GM03348 (cell line): ENCODE measurements at regions not wholly inside any gene's neighbourhood (a gene's known extent, or its start where the extent isn't known, plus 50 kb on each side); places are given as distances from the start of the nearest gene placed in this dataset.
A peak's percentile ranks its signal among the peaks of the same experiment; 100 is the strongest.
"Not testable (repeated sequence)": the region's sequence is repeated elsewhere in the genome, so short reads cannot be mapped to it uniquely, and the experiment has no call there.

Experiments
- DNase-seq: peaks from one replicate; pipeline ENCODE4 v3.0.0; 2012; ENCODE audit warnings: low spot score

DNA sequence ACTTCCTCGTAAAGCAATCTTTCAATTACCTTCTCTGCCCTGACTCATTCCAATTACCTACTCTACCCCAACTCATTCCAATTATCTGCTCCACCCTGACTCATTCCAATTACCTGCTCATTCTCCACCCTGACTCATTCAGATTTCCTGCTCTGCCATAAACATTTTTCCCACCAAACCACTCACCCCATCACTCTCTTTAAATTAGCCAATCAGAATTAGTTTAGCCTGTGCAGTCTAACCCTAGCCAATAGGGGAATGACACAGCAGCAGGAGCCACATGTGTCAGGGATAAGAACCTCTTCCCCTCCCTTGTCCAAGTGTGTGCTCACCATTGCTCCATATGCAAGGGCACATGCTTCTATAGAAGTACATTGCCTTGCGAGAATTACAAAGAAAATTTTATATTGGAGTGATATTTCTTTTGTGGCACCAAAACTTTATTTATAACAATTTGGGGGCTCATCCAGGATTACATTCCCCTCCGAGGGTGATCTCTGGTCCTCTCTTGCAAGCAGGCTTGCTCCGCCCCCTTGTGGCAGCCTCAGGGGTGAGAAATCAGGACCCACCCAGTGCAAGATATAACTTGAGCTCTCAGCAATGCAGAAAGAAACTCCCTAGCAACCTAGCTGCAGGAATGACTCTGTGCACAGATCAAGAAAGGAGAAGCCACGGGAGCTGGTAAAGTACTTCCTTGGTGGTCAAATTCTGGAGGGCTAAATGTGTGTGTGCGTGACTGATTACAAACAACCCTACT is 551.9 kb upstream of the EYS start:
- DNase-seq, result not testable (repeated sequence)

DNA sequence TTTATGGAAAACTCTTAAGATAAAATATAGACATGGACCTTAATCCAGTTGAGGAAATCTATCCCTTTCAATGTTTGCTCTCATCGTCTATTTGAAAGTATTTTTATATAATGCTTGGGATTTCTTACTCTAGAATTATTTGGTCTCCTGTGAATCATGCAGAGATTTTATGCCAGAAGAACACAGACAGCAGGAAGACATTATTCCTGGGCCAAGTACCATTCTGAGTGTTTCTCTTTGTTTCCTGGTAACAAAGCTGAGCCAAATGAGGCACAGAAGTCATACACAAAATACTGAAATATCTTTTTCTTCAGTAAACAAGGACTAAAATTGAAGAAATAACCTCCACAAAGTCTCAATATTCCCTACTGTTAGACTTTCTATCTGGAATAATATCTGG is 538.2 kb upstream of the EYS start:
- peak; percentile 37 for DNase-seq

DNA sequence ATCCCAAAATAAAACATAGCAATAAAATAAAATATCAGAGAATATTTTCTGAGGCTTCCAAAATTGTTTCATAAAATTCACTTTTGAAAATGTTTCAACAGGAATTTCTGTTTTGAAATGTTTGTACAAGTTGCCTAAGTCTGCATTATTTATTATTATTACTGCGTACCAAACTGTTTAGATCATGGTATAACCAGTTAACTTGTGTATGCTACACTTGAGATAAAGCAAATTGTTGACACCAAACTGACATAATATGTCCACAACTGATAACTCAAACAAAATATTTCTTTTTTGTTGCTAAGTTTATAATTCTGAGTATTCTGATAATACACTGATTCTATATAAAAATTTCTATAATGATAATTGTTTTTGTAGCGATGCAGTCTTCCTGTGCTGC is 531.8 kb upstream of the EYS start:
- peak; percentile 31 for DNase-seq

GRCh38 chr6:66232890-66233289 is 525.9 kb upstream of the EYS start:
- DNase-seq, result no peak

DNA sequence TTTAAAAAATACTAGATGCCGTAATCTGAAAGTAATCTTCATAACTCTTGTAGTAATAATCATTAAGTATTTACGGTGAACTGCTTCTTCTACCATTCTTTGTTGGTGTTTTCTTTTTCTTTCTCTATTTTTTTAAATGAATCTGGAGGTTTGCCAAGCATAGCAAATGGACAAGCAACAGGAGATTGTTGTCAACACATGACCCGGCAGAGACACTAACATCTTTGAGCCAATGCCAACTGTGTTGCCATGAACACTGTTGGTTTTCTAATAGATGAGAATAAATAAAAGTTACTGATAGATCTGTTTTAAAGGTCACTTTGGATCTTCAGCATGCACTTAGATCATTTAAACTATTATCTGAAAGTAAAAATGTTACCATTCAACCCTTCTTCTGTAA is 523.6 kb upstream of the EYS start:
- DNase-seq, result no peak

DNA sequence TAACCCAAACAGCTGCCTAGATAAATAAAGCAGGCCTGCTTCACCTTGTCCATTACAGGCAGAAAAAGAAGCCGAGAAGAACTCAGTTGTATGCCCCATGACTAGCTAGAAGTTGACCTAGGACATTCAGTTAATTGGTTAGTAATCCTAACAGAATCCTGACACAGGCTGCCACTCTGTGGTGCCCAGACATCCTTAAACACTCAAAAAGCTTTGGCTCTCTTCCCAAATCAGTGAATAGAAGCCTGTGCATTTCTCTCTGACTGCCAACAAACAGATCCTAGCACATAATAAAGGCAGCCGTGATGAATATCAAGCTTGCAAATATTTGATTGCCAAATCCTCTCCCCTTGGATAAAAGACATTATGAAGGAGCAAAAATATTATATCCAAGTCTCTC is 519.1 kb upstream of the EYS start:
- DNase-seq, result peak; percentile 30

DNA sequence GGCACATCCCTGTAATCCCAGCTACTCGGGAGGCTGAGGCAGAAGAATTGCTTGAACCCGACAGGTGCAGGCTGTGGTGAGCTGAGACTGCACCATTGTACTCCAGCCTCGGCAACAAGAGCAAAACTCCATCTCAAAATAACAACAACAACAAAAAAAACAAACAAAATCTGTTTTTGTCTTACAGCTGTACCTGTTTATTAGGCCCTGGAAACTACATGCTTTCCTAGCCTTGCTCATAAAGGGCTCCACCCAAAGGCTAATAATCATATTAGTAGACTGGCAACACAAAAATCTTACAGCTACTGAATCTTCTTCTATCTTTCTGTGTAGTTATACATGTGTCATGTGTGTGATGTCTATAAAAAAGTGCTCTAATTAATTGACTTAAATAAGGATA is 503.9 kb upstream of the EYS start:
- no peak for DNase-seq

GRCh38 chr6:66200390-66200789 is 493.4 kb upstream of the EYS start:
- no peak for DNase-seq

DNA sequence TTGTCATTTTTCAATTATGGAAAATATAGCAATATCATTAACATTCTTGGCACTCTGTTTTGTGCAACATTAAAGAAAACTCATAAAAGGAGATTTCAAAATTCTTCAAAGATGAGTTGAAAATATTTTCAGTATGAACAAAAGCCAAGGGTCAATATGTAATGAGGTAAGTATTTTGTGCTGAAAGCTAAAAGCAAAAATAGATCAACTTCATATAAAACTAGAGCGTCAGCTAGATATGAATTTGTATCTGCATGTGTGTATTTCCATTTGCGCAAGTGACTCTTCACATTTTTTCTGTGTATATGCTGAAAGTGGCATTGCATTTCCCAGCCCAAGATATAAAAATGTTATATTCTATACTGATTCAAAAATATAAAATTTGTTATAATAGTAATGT is 492.1 kb upstream of the EYS start:
- peak; percentile 5 for DNase-seq

DNA sequence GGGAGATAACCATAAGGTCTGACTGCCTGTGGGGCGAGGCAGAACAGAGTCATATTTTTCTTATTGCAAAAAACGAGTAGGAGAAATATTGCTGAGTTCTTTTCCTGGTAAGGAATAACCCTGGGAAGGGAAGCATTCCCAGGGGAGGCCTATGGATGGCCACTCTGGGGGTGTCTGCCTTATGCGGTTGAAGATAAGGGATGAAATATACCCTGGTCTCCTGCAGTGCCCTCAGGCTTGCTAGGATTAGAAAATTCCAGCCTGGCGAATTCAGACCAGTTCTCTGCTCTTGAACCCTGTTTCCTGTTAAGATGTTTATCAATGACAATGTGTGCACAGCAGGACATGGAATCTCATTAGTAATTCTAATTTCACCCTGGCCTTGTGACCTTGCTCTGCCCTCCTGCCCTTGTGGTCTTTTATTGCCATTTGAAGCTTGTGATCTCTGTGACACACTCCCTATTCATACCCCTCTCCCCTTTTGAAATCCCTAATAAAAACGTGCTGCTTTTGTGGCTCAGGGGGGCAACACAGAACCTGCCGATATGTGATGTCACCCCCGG is 491.1 kb upstream of the EYS start:
- no peak for DNase-seq

- no peak for DNase-seq
Observed at GRCh38 chr6:66190858-66191257, 483.8 kb upstream of the EYS start.

DNA sequence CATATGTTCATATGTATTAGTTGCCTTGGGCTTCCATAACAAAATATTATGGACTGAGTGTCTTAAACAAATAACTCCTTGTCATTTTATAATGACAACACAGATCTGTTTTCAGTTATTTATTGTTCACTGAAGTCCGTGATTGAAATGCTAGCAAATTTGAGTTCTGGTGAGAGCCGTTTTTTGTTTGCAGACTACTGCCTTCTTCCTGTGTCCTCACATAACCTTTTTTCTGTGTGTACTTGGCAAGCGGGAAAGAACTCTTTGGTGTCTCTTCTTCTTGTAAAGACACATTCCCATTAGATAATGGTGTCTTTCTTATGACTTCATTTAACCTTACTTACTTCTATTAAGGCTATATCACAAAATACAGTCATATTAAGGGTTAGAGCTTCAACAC is 482.9 kb upstream of the EYS start:
- no peak for DNase-seq

GRCh38 chr6:66186756-66187155 is 479.7 kb upstream of the EYS start:
- no peak for DNase-seq

DNA sequence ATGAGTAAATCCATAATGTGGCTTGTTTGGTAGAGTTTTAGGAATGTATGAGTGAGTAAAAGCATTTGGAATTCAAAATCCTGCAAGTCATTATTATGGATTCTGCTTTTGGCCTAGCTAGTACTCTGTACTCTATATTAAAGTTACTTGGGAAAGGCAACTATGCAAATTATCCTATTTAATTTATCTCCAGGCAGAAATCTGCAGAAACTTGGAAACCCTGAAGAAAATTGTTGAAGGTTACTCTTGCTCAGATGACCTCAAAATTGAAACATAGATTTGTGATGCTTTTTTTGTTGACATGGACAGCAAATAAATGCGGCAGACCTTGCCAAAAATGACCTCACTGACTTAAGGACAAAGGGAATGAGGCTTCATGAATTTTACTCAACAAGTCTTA is 477.1 kb upstream of the EYS start:
- peak; percentile 21 for DNase-seq

- peak; percentile 7 for DNase-seq
Observed at GRCh38 chr6:66179361-66179760, 472.3 kb upstream of the EYS start.

DNA sequence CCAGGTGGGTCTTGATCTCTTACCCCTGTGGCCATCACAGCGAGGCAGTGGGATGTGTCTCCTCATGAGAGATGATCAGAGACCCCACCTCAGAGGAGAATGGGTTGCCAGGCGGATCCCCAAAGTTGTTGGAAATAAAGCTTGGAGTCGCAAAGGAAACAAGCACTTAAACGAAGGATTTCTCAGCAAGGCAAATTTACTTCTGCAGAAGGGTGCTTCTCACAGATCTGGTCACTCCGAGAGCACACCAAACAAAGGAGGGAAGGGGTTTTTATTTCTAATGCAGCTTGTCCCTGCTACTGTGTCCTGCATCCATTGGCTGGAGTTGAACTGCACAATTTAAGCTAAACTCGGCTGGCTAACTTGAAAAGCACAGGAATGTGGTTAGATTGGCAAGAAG is 466.6 kb upstream of the EYS start:
- DNase-seq, result no peak

DNA sequence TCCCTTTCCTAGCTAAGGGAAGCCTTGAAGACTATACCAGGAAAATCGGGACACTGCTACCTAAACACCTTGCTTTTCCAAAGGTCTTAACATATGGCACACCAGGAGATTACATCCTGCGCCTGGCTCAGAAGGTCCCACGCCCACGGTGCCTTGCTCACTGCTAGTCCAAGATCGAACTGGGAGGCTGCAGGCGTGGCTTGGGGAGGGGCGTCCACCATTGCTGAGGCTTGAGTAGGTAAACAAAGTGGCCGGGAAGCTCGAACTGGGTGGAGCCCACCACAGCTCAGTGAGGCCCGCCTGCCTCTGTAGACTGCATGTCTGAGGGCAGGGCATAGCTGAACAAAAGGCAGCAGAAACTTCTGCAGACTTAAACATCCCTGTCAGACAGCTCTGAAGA is 459.7 kb upstream of the EYS start:
- DNase-seq, result not testable (repeated sequence)

DNA sequence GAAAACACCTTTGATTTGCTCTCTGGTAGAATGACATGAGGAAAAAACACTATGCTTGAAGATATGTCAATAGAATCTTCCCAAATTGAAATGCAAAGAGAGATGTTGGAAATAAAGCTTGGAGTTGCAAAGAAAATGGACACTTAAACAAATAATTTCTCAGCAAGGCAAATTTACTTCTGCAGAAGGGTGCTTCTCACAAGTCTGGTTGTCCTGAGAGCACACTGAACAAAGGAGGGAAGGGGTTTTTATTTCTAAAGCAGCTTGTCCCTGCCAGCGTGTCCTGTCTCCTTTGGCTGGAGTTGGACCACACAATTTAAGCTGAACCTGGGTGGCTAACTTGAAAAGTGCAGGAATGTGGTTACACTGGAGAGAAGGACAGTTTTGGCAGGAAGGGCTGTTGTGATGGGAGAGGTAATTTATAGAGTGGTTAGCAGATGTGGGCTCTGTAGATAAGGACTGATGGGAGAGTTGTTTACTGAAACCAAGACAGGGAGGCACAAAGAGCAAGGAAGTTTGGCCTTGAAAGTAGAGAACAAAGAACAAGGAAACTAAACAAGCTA is 454.6 kb upstream of the EYS start:
- no peak for DNase-seq

- DNase-seq, result no peak
Observed at GRCh38 chr6:66159937-66160336, 452.9 kb upstream of the EYS start.

DNA sequence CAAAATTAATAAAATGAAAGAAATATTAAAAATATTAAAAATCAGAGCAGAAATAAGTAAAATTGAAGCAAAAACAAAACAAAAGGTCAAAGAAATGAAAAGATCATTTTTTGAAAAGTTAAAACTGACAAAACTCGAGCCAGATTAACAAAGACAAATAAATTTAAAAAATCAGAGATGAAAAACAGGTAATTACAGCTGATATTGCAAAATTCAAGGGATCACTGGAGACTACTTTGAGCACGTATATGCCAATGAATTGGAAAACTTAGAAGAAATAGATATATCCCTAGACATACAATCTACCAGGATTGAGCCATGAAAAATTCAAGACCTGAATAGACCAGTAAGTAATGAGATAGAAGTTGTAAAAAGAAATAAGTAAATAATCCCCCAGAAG is 446.2 kb upstream of the EYS start:
- no peak for DNase-seq

- peak; percentile 7 for DNase-seq
Observed at GRCh38 chr6:66149132-66149531, 442.1 kb upstream of the EYS start.

- no peak for DNase-seq
Observed at GRCh38 chr6:66145867-66146266, 438.8 kb upstream of the EYS start.

DNA sequence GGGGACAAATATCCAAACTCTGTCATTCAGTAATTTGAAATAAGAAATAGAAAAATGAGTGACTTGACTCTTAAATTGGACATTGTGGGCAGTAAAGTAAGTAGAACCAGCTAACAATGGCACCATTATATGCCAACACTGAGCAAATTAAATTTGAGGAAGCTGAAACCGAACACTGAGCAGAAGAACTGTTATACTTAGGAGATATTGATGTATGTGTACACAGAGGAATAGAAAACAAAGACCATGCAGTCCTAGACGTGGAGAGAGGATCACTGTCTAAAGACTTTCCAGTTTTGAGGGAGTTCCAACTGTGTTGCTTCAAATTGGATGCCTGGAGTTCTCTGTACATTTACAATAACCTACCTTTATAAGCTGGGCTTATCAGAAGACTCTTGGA is 427.0 kb upstream of the EYS start:
- no peak for DNase-seq

DNA sequence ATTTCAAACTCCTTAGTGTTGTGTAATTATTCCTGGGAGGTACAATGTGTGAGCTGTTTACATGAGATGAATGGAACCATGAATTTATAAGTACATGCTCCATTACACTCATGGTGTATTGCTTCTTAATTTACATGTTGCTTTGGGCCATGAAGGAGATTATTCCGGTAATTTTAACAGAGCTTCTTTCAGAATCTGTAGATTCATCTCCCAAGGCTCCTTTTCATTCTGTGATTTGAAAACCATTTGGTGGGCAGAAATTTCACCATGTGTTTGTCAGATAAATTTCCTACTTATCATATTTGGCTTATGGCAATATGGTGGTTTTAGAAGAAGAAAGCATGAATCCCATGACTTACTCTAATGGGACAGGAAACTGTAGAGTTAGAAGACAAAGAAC is 421.6 kb upstream of the EYS start:
- no peak for DNase-seq
